Right atrium auricular region (tissue), 2 donors: ENCODE measurements at regions not wholly inside any gene's neighbourhood (a gene's known extent, or its start where the extent isn't known, plus 50 kb on each side); places are given as distances from the start of the nearest gene placed in this dataset.

Experiments used
- DNase-seq: peaks from one replicate; pipeline ENCODE4 v3.0.0-alpha.2; 2019; ENCODE audit warnings: low spot score
- H3K27ac ChIP-seq, 2 donors: fragments of 200-600 bp; sonication (generic); 1 replicate in 1 of 2; 2 replicates in 1 of 2; pipeline ENCODE4 v1.5.1; 2016 to 2019
- H3K27me3 ChIP-seq, 2 donors: fragments of 200-600 bp; sonication (generic); one replicate each; pipeline versions ENCODE4 v1.5.1 to v1.6.0; 2017 to 2019
- H3K36me3 ChIP-seq: fragments of 200-600 bp; sonication (generic); one replicate; pipeline ENCODE4 v1.5.1; 2016
- H3K4me1 ChIP-seq, 2 donors: fragments of 200-600 bp; sonication (generic); one replicate each; pipeline versions ENCODE4 v1.5.1 to v1.6.0; 2017 to 2019
- H3K4me3 ChIP-seq, 2 donors: fragments of 200-600 bp; sonication (generic); 1 replicate in 1 of 2; 2 replicates in 1 of 2; pipeline ENCODE4 v1.5.1; 2017 to 2019; ENCODE audit warnings: mild to moderate bottlenecking in 1 of 2, moderate library complexity in 1 of 2
- H3K9me3 ChIP-seq, 2 donors: fragments of 200-600 bp; sonication (generic); one replicate each; pipeline ENCODE4 v1.5.1; 2019
- CTCF ChIP-seq, 2 donors: fragments of 200-600 bp; sonication (generic); IDR thresholded peaks; one replicate each; pipeline ENCODE4 v1.5.1; 2019; ENCODE audit warnings: antibody characterized with exemption in 2 of 2

- no peak for DNase-seq
- TF ChIP-seq CTCF (IDR thresholded peaks at IDR 0.05) = no peak
- H3K9me3 ChIP-seq = no peaks in the 10 kb centered on the region
Measured at GRCh38 chr9:117784996-117785395, 80.8 kb downstream of the TLR4 start.

GRCh38 chr9:117787746-117788145 is 83.5 kb downstream of the TLR4 start:
- H3K9me3 ChIP-seq = peaks cover 0 to 10% of the 10 kb centered on the region in 2 donors
- no peak for TF ChIP-seq CTCF (IDR thresholded peaks at IDR 0.05)
- H3K27ac ChIP-seq = no peak overlapping the region
- no peak overlapping the region for H3K4me3 ChIP-seq
- peaks cover 0 to 6% of the 10 kb centered on the region in 2 donors for H3K4me1 ChIP-seq
- H3K27me3 ChIP-seq = no peaks in the 10 kb centered on the region
- no peak for DNase-seq
- no peaks in the 10 kb centered on the region for H3K36me3 ChIP-seq

More at GRCh38 chr9:117784996-117785395, 80.8 kb downstream of the TLR4 start:
- H3K36me3 ChIP-seq = no peaks in the 10 kb centered on the region
- no peaks in the 10 kb centered on the region for H3K27me3 ChIP-seq
- no peak overlapping the region for H3K4me3 ChIP-seq
- no peak overlapping the region for H3K27ac ChIP-seq
- peaks cover 0 to 6% of the 10 kb centered on the region in 2 donors for H3K4me1 ChIP-seq

- Histone ChIP-seq H3K36me3 (no peaks in the 10 kb centered on the region), H3K27me3 (no peaks in the 10 kb centered on the region), H3K9me3 (peaks cover 0 to 10% of the 10 kb centered on the region in 2 donors), H3K27ac (no peak overlapping the region), H3K4me3 (no peak overlapping the region), H3K4me1 (no peaks in the 10 kb centered on the region)
- no peak for DNase-seq
- TF ChIP-seq CTCF (IDR thresholded peaks at IDR 0.05) = no peak
Measured at GRCh38 chr9:117795271-117795670, 91.1 kb downstream of the TLR4 start.

- Histone ChIP-seq H3K4me3 (no peak overlapping the region), H3K36me3 (no peaks in the 10 kb centered on the region), H3K9me3 (peaks cover 0 to 5% of the 10 kb centered on the region in 2 donors), H3K27ac (no peak overlapping the region), H3K4me1 (no peaks in the 10 kb centered on the region), H3K27me3 (no peaks in the 10 kb centered on the region)
- no peak for DNase-seq
- TF ChIP-seq CTCF (IDR thresholded peaks at IDR 0.05) = no peak
Measured at GRCh38 chr9:117796681-117797080, 92.5 kb downstream of the TLR4 start.

GRCh38 chr9:117800389-117800788 is 96.2 kb downstream of the TLR4 start:
- no peaks in the 10 kb centered on the region for H3K27me3 ChIP-seq
- no peaks in the 10 kb centered on the region for H3K4me1 ChIP-seq
- TF ChIP-seq CTCF (IDR thresholded peaks at IDR 0.05) = no peak
- H3K9me3 ChIP-seq = no peaks in the 10 kb centered on the region
- H3K27ac ChIP-seq = no peak overlapping the region
- no peak overlapping the region for H3K4me3 ChIP-seq
- no peaks in the 10 kb centered on the region for H3K36me3 ChIP-seq
- DNase-seq = no peak

GRCh38 chr9:117809751-117810150 is 105.5 kb downstream of the TLR4 start:
- Histone ChIP-seq H3K27me3 (no peaks in the 10 kb centered on the region), H3K36me3 (no peaks in the 10 kb centered on the region), H3K4me1 (no peaks in the 10 kb centered on the region), H3K4me3 (no peak overlapping the region), H3K27ac (no peak overlapping the region), H3K9me3 (no peaks in the 10 kb centered on the region)
- no peak for DNase-seq
- no peak for TF ChIP-seq CTCF (IDR thresholded peaks at IDR 0.05)
